DMS114 treated with DMSO at 0.1 percent for 48 hours (cell line): ENCODE measurements at regions not wholly inside any gene's neighbourhood (a gene's known extent, or its start where the extent isn't known, plus 50 kb on each side); places are given as distances from the start of the nearest gene placed in this dataset.

Experiments used
- DNase-seq: peaks from one replicate; lab custom pipeline; 2025; ENCODE audit not compliant: unreplicated experiment; lab: John Stamatoyannopoulos, UW

- DNase-seq = no peak
Observed at GRCh38 chr7:124515106-124515830, 250.3 kb downstream of the GPR37 start.

GRCh38 chr7:124514471-124514870, 251.1 kb downstream of the GPR37 start:
- no peak for DNase-seq

DNA sequence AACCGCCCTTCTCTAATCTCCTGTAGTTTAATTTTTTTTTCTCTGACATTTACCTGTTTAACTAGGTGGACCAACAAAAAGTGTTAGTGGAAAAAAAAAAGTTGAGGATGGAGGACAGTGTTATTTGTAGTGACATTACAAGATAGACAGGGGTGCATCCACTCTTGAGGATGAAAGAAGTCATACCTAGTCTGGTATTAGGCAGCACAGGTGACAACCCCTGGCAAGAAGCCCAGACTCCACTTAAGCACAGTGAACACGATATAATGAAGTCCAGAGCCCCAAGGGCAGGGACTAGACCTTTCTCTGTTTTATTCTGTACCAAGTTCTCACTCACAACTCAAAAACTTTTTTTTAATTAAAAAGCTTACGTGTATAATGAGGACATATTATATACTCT, 268.4 kb downstream of the GPR37 start:
- DNase-seq = no peak

DNA sequence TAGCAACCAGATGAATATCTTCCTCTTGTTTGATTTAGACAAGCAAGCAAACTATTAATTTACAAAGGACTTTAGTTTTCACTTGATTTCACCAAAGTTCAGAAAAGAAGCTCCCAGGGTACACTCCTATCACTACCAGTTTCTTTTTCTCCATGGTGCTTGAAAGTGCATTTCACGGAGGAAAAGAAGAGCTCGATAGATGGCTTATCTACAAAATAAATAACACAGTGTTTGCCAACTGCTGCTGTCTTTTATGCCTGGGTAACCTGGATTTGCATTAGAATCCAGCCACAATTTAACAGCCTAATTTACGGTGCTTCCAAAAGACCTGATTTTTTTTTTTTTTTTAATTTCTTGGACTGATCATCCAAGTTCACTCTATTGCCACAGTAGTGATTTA, 275.7 kb downstream of the GPR37 start:
- no peak for DNase-seq

DNA sequence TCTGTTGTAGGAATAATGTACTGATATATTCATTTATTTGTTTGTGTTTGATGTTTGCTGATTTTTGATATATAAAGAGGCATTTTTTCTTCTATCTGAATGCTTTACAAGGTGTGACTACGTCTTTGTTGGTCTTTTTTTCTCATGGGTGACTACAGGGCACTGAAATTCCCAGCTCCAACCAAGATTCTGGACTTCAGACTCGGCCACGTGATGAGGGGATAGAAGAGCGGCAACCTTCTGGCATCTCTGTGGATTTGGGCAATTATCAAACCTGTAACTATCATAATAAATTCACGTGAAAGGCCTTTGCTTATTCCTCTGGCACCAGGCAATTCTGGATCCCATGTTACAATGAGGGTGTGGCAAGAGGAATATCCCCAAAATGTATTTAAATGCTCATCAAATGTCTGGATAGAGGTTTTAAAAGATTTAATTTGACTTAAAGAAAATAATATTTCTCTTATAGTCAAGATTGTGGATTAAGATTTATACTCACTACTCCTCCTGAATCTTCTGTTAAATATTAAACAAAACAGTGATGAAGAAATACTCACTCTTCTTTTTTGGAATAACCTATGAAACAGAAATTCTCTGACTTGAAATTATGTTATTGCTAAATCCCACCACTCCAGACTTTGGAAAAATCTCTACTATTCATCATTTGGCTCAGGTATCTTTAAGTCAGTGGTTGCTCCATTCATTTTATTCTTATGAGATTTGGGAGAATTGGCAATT, 276.3 kb downstream of the GPR37 start:
- DNase-seq = no peak

DNA sequence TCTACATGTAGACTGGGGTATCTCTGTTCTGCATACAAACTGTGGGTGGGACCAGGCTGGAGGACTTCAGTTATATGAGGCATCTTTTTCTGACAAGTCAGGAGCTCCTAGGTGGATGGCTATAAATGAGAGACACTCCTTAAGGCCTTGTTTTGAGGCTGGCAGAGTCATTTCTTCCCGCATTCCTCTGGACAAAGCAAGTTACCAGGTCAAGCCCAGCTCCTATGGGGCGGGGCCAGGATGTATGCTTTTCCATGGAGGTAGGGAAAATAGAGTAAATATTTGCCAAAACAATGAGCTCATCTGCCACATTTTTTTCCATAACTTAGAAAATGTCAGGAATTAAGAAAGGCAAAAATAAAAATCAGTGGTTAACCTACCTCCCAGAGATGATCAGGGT, 283.4 kb downstream of the GPR37 start:
- no peak for DNase-seq

DNA sequence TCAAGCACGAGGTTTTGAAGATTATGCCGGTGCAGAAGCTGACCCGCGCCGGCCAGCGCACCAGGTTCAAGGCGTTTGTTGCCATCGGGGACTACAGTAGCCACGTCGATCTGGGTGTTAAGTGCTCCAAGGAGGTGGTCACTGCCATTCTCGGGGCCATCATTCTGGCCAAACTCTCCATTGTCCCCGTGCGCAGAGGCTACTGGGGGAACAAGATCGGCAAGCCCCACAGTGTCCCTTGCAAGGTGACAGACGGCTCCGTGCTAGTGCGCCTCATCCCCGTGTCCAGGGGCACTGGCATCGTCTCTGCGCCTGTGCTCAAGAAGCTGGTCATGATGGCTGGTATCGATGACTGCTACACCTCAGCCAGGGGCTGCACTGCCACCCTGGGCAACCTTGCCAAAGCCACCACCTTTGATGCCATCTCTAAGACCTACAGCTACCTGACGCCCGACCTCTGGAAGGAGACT, 284.7 kb downstream of the GPR37 start:
- no peak for DNase-seq

DNA sequence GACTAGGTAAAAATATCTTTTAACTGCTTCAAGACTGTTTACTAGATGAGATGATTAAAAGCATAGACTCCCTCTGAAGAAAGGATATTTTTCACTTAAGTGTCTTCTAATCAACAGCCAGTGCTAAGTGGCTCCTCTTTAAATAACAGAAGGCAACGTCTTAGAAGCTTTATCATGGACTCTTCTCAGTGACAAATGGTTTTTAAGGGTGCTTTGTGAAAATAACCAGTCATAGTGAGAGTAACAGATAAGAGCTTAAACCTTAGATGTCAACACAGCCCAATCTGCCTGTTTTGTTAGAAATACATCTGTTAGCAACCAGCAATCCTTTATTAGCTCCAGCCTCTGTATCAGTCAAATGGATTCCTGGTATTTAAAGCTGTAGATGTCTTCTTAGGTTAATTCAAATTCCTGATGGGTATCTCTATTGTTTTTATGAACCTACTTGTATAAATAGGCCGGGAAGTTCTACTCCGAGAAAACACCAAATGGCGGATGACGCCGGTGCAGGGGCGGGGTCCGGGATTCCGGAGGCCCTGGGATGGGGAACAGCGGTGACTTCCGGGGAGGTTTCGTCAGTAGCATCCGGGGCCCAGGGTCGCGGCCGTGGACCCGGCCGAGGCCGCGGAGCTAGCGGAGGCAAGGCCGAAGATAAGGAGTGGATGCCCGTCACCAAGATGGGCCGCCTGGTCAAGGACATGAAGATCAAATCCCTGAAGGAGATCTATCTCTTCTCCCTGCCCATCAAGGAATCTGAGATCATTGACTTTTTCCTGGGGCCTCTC, 285.4 kb downstream of the GPR37 start:
- DNase-seq = no peak

DNA sequence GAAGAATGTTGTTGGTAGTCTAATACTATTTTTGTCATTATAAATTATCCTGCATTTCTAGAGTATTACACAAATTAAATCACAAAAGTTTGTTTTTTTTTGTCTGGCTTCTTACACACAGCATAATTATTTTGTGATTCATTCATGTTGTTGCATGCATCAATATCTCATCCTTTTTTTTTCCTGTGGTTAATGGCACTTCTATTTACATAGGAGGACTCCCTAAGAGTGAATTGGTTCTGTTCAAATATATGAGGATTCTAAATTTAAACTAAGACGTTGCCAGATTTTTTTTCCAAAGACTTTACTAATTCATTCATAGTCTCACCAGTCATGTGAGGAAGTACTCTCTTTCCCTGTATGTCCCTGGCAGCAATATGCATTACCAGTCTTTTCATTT, 303.3 kb downstream of the GPR37 start:
- no peak for DNase-seq

DNA sequence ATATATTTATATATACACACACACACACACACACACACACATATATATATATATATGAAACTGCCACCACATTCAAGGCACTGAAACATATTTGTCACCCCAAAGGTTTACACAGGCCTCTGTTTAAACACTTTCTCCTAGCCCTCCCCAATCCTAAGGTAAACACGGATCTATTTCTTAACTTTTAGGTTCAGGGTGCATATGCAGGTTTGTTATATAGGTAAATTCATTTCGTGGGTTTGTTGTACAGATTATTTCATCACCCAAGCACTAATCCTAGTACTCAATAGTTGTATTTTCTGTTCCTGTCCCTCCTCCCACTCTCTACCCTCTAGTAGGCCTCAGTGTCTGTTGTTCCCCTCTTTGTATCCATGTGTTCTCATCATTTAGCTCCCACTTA, 305.0 kb downstream of the GPR37 start:
- DNase-seq = no peak

GRCh38 chr7:124460056-124460450, 305.5 kb downstream of the GPR37 start:
- no peak for DNase-seq

- DNase-seq = no peak
Observed at GRCh38 chr7:124459101-124460055, 306.2 kb downstream of the GPR37 start.

GRCh38 chr7:124457841-124458240, 307.8 kb downstream of the GPR37 start:
- no peak for DNase-seq

DNA sequence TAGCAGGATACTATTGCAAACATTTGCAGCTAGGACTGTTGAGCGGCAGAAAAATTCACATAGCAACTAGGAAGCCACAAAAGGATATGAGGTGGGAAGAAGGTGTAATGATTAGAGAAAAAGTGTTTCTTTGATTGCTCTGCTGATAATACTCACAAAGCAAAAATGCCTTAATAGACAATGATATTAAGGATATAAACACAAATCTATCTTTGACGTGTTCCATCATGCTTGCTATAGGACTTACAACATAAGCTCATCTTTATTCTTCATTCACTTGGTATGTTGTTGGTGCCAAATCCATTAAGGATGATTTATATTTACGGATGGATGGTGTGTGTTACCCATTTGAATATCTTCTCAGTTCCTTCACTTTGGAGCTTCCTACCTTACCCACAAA, 309.3 kb downstream of the GPR37 start:
- no peak for DNase-seq

- DNase-seq = no peak
Observed at GRCh38 chr7:124452186-124452585, 313.4 kb downstream of the GPR37 start.

DNA sequence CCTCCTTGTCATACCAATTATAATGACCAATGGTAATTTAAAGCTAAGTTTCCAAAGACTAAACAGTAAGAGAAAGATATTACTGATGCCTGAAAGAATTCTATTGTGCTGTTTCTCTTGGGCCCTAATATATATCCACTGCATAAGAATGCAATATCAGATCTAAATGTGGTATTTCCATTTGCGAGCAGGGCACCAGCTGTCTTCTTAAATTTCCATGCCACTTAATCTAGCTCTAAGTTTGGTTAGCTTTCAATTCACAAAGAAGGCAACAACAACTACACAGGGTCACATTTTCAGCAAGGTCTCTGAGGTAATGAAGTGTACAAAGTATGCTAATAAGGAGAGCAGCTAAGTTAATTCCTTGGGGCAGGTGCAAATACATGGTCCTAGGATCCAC, 315.7 kb downstream of the GPR37 start:
- DNase-seq = no peak

GRCh38 chr7:124444696-124445480, 320.7 kb downstream of the GPR37 start:
- DNase-seq = no peak

DNA sequence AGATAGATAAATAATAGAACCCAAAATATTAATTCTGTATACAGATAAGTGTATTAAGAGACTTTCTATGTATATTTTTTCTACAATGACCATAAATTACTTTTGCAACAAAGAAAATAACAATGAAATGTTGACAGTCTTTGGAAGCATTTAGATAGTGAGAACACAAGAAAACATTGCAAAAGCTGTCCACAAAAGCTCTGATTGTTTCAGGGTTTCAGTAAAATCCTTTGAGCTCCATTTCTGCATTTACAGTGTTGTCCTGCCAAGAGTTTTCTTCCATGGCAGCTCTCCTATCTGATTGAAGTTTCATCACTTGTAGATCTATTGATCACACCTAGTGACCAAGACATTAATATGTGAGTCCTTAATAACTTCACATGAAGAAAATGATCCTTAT, 321.8 kb downstream of the GPR37 start:
- DNase-seq = no peak

GRCh38 chr7:124440081-124440480, 325.5 kb downstream of the GPR37 start:
- DNase-seq = no peak

- DNase-seq = no peak
Observed at GRCh38 chr7:124432009-124432578, 333.5 kb downstream of the GPR37 start.
